Liver (tissue), 8 donors: ENCODE measurements at regions not wholly inside any gene's neighbourhood (a gene's known extent, or its start where the extent isn't known, plus 50 kb on each side); places are given as distances from the start of the nearest gene placed in this dataset.

Experiments
- DNase-seq: peaks from one replicate; pipeline ENCODE4 v3.0.0-alpha.2; 2017; ENCODE audit warnings: low spot score
- H3K27ac ChIP-seq, 2 donors: one replicate each; pipeline ENCODE4 v1.7.0; 2013; ENCODE audit warnings: inconsistent platforms in 2 of 2, low read length in 2 of 2, control low read depth in 1 of 2, low read depth in 1 of 2, mild to moderate bottlenecking in 1 of 2
- H3K27me3 ChIP-seq, 4 donors: one replicate each; pipeline versions ENCODE4 v1.6.1 to v1.7.0; 2013; ENCODE audit warnings: low read length in 3 of 4, inconsistent platforms in 1 of 4, mild to moderate bottlenecking in 1 of 4, moderate library complexity in 1 of 4; ENCODE audit not compliant: control insufficient read depth in 4 of 4, insufficient read depth in 4 of 4
- H3K36me3 ChIP-seq, 4 donors: one replicate each; pipeline versions ENCODE4 v1.6.1 to v1.7.0; 2013; ENCODE audit warnings: low read length in 3 of 4, mild to moderate bottlenecking in 3 of 4, low read depth in 1 of 4, moderate library complexity in 1 of 4; ENCODE audit not compliant: control insufficient read depth in 4 of 4, insufficient read depth in 3 of 4
- H3K4me1 ChIP-seq, 4 donors: one replicate each; pipeline versions ENCODE4 v1.6.1 to v1.7.0; 2013; ENCODE audit warnings: low read length in 3 of 4, mild to moderate bottlenecking in 3 of 4, moderate library complexity in 1 of 4; ENCODE audit not compliant: control insufficient read depth in 4 of 4, insufficient read depth in 4 of 4
- H3K4me3 ChIP-seq, 3 donors: one replicate each; pipeline versions ENCODE4 v1.6.1 to v1.7.0; 2013; ENCODE audit warnings: low read length in 3 of 3, control low read depth in 1 of 3, low read depth in 1 of 3, mild to moderate bottlenecking in 1 of 3
- H3K9ac ChIP-seq, 2 donors: one replicate each; pipeline ENCODE4 v1.7.0; 2013; ENCODE audit warnings: low read length in 2 of 2, mild to moderate bottlenecking in 2 of 2, moderate library complexity in 2 of 2, control low read depth in 1 of 2, low read depth in 1 of 2
- H3K9me3 ChIP-seq, 4 donors: one replicate each; pipeline versions ENCODE4 v1.6.1 to v1.7.0; 2013; ENCODE audit warnings: low read length in 3 of 4; ENCODE audit not compliant: control insufficient read depth in 4 of 4
- FOXA1 ChIP-seq: IDR thresholded peaks from 2 replicates; pipeline ENCODE4 v1.6.1; 2016; ENCODE audit warnings: antibody characterized with exemption
- FOXA2 ChIP-seq: IDR thresholded peaks from 2 replicates; pipeline ENCODE4 v1.6.1; 2016; ENCODE audit warnings: antibody characterized with exemption
- GABPA ChIP-seq, 2 donors: IDR thresholded peaks in 1 of 2; conservative IDR thresholded peaks in 1 of 2; 2 replicates each; pipeline ENCODE4 v1.6.1; 2016; ENCODE audit warnings: antibody characterized with exemption in 2 of 2, mild to moderate bottlenecking in 1 of 2, moderate library complexity in 1 of 2
- HNF4A ChIP-seq, 2 donors: conservative IDR thresholded peaks; 2 replicates each; pipeline ENCODE4 v1.6.1; 2016; ENCODE audit warnings: antibody characterized with exemption in 2 of 2, mild to moderate bottlenecking in 2 of 2
- HNF4G ChIP-seq: IDR thresholded peaks from 2 replicates; pipeline ENCODE4 v1.6.1; 2016; ENCODE audit warnings: antibody characterized with exemption
- JUND ChIP-seq, 2 donors: IDR thresholded peaks; 2 replicates each; pipeline ENCODE4 v1.6.1; 2016; ENCODE audit warnings: antibody characterized with exemption in 2 of 2
- NR2F2 ChIP-seq: IDR thresholded peaks from 2 replicates; pipeline ENCODE4 v1.6.1; 2016; ENCODE audit warnings: antibody characterized with exemption
- RAD21 ChIP-seq, 2 donors: IDR thresholded peaks; 2 replicates each; pipeline ENCODE4 v1.6.1; 2016; ENCODE audit warnings: antibody characterized with exemption in 2 of 2, mild to moderate bottlenecking in 2 of 2
- RXRA ChIP-seq, 2 donors: IDR thresholded peaks; 2 replicates each; pipeline ENCODE4 v1.6.1; 2017 to 2018; ENCODE audit warnings: antibody characterized with exemption in 2 of 2, mild to moderate bottlenecking in 1 of 2
- SP1 ChIP-seq: IDR thresholded peaks from 2 replicates; pipeline ENCODE4 v1.6.1; 2018; ENCODE audit warnings: antibody characterized with exemption, mild to moderate bottlenecking
- TAF1 ChIP-seq: conservative IDR thresholded peaks from 2 replicates; pipeline ENCODE4 v1.6.1; 2016; ENCODE audit warnings: antibody characterized with exemption, mild to moderate bottlenecking
- WGBS: extraction: QIAGEN DNeasy Blood & Tissue Kit; methylation state at CpG from one replicate; pipeline ENCODE4 v1.1.7; 2013; 5-methylcytosine and 5-hydroxymethylcytosine counted together
- TF ChIP-seq, protein P1 (sequence below): IDR thresholded peaks from 2 replicates; pipeline ENCODE4 v1.6.1; 2016; ENCODE audit warnings: antibody characterized with exemption
- TF ChIP-seq, protein P2 (sequence below): IDR thresholded peaks from 2 replicates; pipeline ENCODE4 v1.6.1; 2016; ENCODE audit warnings: antibody characterized with exemption
- TF ChIP-seq, protein P3 (sequence below): IDR thresholded peaks from 2 replicates; pipeline ENCODE4 v1.6.1; 2016; ENCODE audit warnings: antibody characterized with exemption, mild to moderate bottlenecking
- TF ChIP-seq, protein P4 (sequence below): IDR thresholded peaks from 2 replicates; pipeline ENCODE4 v1.6.1; 2016; ENCODE audit warnings: antibody characterized with exemption
- TF ChIP-seq, protein P5 (sequence below): fragments of 150-350 bp; IDR thresholded peaks from 2 replicates; pipeline ENCODE4 v1.5.1; 2017; ENCODE audit warnings: improper control_type of control experiment, low read depth, low read length; ENCODE audit not compliant: missing input control
- donor health status: healthy.
- donor health status: healthy.
- donor health status: healthy.
- donor health status: healthy.
- donor health status: healthy.

DNA sequence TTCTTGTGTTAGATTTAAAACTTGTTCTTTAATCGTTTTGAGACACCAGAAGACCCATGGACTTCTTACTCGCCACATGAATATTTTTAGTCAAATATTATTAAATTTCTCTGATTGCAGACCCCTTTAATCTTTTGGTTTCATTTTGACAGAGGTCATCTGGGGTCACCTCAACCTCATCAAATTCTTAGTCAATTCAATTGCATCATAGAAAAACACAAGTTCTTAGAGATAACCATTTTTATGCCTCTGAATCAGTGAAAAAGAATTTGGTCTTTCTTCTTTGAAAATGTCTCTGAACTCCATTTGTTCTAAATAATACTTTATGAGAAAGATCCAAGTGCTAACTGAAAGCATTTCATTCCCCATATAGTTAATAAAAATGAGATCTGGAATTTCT is 55.2 kb upstream of the CBLN4 start:
- no peak overlapping the region for H3K9ac ChIP-seq
- WGBS, result 70% methylated on average over 2 of the region's 2 CpGs
- H3K27me3 ChIP-seq, result no peaks in the 10 kb centered on the region
- no peaks in the 10 kb centered on the region for H3K4me1 ChIP-seq
- no peak for DNase-seq
- H3K27ac ChIP-seq, result no peak overlapping the region
- TF ChIP-seq, protein P1, sequence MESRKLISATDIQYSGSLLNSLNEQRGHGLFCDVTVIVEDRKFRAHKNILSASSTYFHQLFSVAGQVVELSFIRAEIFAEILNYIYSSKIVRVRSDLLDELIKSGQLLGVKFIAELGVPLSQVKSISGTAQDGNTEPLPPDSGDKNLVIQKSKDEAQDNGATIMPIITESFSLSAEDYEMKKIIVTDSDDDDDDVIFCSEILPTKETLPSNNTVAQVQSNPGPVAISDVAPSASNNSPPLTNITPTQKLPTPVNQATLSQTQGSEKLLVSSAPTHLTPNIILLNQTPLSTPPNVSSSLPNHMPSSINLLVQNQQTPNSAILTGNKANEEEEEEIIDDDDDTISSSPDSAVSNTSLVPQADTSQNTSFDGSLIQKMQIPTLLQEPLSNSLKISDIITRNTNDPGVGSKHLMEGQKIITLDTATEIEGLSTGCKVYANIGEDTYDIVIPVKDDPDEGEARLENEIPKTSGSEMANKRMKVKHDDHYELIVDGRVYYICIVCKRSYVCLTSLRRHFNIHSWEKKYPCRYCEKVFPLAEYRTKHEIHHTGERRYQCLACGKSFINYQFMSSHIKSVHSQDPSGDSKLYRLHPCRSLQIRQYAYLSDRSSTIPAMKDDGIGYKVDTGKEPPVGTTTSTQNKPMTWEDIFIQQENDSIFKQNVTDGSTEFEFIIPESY, result no peak
- TF ChIP-seq, protein P2, sequence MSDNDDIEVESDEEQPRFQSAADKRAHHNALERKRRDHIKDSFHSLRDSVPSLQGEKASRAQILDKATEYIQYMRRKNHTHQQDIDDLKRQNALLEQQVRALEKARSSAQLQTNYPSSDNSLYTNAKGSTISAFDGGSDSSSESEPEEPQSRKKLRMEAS, result no peak
- TF ChIP-seq FOXA2 (no peak), JUND (IDR thresholded peaks at IDR 0.05) (no peak), NR2F2 (no peak), TAF1 (no peak), FOXA1 (no peak), RXRA (IDR thresholded peaks at IDR 0.05) (no peak), SP1 (no peak), GABPA (IDR thresholded peaks at IDR 0.05 in 1 of 2, conservative IDR thresholded peaks at IDR 0.05 in 1 of 2) (no peak), HNF4A (conservative IDR thresholded peaks at IDR 0.05) (no peak), RAD21 (IDR thresholded peaks at IDR 0.05) (no peak), HNF4G (no peak)
- TF ChIP-seq, protein P3, sequence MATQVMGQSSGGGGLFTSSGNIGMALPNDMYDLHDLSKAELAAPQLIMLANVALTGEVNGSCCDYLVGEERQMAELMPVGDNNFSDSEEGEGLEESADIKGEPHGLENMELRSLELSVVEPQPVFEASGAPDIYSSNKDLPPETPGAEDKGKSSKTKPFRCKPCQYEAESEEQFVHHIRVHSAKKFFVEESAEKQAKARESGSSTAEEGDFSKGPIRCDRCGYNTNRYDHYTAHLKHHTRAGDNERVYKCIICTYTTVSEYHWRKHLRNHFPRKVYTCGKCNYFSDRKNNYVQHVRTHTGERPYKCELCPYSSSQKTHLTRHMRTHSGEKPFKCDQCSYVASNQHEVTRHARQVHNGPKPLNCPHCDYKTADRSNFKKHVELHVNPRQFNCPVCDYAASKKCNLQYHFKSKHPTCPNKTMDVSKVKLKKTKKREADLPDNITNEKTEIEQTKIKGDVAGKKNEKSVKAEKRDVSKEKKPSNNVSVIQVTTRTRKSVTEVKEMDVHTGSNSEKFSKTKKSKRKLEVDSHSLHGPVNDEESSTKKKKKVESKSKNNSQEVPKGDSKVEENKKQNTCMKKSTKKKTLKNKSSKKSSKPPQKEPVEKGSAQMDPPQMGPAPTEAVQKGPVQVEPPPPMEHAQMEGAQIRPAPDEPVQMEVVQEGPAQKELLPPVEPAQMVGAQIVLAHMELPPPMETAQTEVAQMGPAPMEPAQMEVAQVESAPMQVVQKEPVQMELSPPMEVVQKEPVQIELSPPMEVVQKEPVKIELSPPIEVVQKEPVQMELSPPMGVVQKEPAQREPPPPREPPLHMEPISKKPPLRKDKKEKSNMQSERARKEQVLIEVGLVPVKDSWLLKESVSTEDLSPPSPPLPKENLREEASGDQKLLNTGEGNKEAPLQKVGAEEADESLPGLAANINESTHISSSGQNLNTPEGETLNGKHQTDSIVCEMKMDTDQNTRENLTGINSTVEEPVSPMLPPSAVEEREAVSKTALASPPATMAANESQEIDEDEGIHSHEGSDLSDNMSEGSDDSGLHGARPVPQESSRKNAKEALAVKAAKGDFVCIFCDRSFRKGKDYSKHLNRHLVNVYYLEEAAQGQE, result no peak
- TF ChIP-seq, protein P4, sequence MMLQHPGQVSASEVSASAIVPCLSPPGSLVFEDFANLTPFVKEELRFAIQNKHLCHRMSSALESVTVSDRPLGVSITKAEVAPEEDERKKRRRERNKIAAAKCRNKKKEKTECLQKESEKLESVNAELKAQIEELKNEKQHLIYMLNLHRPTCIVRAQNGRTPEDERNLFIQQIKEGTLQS, result no peak
- TF ChIP-seq, protein P5, sequence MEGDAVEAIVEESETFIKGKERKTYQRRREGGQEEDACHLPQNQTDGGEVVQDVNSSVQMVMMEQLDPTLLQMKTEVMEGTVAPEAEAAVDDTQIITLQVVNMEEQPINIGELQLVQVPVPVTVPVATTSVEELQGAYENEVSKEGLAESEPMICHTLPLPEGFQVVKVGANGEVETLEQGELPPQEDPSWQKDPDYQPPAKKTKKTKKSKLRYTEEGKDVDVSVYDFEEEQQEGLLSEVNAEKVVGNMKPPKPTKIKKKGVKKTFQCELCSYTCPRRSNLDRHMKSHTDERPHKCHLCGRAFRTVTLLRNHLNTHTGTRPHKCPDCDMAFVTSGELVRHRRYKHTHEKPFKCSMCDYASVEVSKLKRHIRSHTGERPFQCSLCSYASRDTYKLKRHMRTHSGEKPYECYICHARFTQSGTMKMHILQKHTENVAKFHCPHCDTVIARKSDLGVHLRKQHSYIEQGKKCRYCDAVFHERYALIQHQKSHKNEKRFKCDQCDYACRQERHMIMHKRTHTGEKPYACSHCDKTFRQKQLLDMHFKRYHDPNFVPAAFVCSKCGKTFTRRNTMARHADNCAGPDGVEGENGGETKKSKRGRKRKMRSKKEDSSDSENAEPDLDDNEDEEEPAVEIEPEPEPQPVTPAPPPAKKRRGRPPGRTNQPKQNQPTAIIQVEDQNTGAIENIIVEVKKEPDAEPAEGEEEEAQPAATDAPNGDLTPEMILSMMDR, result no peak
- no peaks in the 10 kb centered on the region for H3K36me3 ChIP-seq
- H3K9me3 ChIP-seq, result no peaks in the 10 kb centered on the region
- H3K4me3 ChIP-seq, result no peak overlapping the region

DNA sequence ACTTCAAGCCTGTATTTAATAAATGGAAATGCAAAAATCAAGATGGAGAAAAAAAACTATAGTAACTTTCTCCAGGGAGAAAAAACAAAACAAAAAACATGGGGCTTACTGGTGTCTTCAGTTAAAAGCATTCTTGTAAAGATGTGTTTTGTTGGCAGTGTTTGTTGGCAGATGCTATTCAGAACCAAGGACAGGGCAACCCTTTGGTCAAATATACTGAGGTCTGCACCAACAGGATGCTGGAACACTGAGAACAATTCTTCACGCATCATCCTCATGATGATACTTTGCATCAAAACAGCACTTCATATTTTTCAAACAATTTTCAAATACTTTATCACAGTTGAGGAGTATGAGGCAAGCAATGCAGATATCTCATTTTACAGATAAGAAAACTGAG is 63.7 kb upstream of the CBLN4 start:
- Histone ChIP-seq H3K4me3 (no peak overlapping the region), H3K9me3 (no peaks in the 10 kb centered on the region), H3K27ac (no peak overlapping the region), H3K9ac (no peak overlapping the region), H3K36me3 (no peaks in the 10 kb centered on the region), H3K27me3 (no peaks in the 10 kb centered on the region), H3K4me1 (peaks cover 0 to 15% (median 8%) of the 10 kb centered on the region in 4 donors)
- DNase-seq, result no peak
- TF ChIP-seq, protein P3, result peak; percentile 86
- no peak for TF ChIP-seq SP1
- WGBS, result 87% methylated on average over 1 of the region's 1 CpG
